ENCODE measurements at regions not wholly inside any gene's neighbourhood (a gene's known extent, or its start where the extent isn't known, plus 50 kb on each side); places are given as distances from the start of the nearest gene placed in this dataset.

- no peak overlapping the region for H3K27ac ChIP-seq
- TF ChIP-seq ZFX (IDR thresholded peaks at IDR 0.05) = no peak
Measured at GRCh38 chr21:38658511-38658910, 147.2 kb upstream of the ETS2 start.

DNA sequence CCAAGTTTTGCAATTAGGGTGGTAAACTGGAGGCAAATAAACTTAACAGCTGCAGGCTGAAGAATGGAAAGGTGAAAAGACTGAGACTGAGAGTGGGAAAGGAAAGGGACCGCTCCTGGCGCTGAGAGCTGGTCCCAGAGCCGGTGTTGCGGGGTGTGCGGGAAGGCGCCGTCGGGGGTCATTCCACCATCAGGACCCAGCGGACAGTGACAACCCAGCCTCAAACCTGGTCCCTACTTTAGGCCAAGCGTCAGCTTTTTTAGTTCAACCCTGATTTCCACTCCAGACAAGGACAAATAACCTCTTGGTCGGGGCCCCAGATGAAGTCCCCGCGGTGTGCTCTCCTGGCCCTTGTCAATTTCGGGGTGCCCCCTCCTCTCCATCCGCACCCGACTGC is 145.8 kb upstream of the ETS2 start:
- TF ChIP-seq, protein P1, sequence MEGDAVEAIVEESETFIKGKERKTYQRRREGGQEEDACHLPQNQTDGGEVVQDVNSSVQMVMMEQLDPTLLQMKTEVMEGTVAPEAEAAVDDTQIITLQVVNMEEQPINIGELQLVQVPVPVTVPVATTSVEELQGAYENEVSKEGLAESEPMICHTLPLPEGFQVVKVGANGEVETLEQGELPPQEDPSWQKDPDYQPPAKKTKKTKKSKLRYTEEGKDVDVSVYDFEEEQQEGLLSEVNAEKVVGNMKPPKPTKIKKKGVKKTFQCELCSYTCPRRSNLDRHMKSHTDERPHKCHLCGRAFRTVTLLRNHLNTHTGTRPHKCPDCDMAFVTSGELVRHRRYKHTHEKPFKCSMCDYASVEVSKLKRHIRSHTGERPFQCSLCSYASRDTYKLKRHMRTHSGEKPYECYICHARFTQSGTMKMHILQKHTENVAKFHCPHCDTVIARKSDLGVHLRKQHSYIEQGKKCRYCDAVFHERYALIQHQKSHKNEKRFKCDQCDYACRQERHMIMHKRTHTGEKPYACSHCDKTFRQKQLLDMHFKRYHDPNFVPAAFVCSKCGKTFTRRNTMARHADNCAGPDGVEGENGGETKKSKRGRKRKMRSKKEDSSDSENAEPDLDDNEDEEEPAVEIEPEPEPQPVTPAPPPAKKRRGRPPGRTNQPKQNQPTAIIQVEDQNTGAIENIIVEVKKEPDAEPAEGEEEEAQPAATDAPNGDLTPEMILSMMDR (conservative IDR thresholded peaks at IDR 0.05) = no peak
- TF ChIP-seq ZFX (IDR thresholded peaks at IDR 0.05) = no peak
- no peak overlapping the region for H3K27ac ChIP-seq

DNA sequence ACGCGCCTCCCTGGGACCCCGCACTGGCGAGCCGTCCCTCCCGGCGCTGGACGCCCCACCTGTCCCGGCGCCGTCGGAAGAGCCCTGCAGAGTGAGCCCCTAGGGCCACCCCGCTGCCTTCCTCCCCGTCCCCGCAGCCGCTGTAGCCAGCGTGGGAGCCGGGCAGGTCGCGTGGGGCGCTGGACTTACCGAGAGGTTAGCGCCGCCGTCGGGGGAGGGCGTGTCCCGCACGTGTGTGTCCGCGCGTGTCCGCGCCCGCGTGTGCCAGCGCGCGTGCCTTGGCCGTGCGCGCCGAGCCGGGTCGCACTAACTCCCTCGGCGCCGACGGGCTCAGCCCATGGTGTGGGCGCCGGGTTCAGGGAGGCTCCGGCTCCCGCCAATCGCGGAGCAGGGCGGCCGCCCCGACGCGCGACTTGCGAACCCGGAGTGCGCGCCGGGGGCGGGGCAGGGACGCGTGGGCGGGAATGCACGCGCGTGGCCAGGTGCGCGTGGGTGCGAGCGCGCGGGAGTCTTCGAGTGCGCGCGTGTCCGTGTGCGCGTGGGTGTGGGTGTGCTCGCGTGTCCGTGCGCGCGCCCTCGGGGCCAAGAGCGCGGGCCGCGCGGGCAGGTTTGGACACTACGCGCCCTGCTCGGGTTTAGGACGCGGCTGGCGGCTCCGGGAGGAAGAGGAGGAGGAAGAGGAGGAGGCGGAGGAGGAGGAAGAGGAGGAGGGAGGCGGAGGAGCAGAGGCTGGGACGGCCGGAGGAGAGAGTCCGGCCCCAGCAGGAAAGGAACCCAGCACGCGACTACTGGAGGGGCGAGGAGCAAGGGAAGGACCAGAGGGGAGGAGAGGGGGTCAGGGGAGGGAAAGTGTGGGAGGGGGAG is 145.2 kb upstream of the ETS2 start:
- H3K27ac ChIP-seq = no peak overlapping the region
- TF ChIP-seq, protein P1 (conservative IDR thresholded peaks at IDR 0.05) = no peak
- TF ChIP-seq ZFX (IDR thresholded peaks at IDR 0.05) = no peak

- TF ChIP-seq, protein P1 (conservative IDR thresholded peaks at IDR 0.05) = no peak
- no peak for TF ChIP-seq ZFX (IDR thresholded peaks at IDR 0.05)
- no peak overlapping the region for H3K27ac ChIP-seq
Measured at GRCh38 chr21:38661197-38661871, 144.4 kb upstream of the ETS2 start.

GRCh38 chr21:38661889-38662568 is 143.7 kb upstream of the ETS2 start:
- no peak for TF ChIP-seq ZFX (IDR thresholded peaks at IDR 0.05)
- TF ChIP-seq, protein P1 (conservative IDR thresholded peaks at IDR 0.05) = no peak
- no peak overlapping the region for H3K27ac ChIP-seq

GRCh38 chr21:38663282-38663681 is 142.4 kb upstream of the ETS2 start:
- no peak for TF ChIP-seq ZFX (IDR thresholded peaks at IDR 0.05)
- TF ChIP-seq, protein P1 (conservative IDR thresholded peaks at IDR 0.05) = no peak
- no peak overlapping the region for H3K27ac ChIP-seq

- no peak overlapping the region for H3K27ac ChIP-seq
- TF ChIP-seq, protein P1 (conservative IDR thresholded peaks at IDR 0.05) = no peak
- TF ChIP-seq ZFX (IDR thresholded peaks at IDR 0.05) = no peak
Measured at GRCh38 chr21:38664315-38664714, 141.4 kb upstream of the ETS2 start.
